GM21423 (cell line): ENCODE measurements at regions not wholly inside any gene's neighbourhood (a gene's known extent, or its start where the extent isn't known, plus 50 kb on each side); places are given as distances from the start of the nearest gene placed in this dataset.
"Not testable (repeated sequence)": the region's sequence is repeated elsewhere in the genome, so short reads cannot be mapped to it uniquely, and the experiment has no call there.

Experiments
- ATAC-seq: cut with Tn5 transposase; IDR thresholded peaks from one replicate; pipeline ENCODE4 v1.9.1; 2021; ENCODE audit warnings: mild to moderate bottlenecking, moderate library complexity; ENCODE audit not compliant: unreplicated experiment

GRCh38 chr17:71444078-71444477, 676.7 kb upstream of the SOX9 start:
- ATAC-seq, result no peak

GRCh38 chr17:71446645-71447437, 674.0 kb upstream of the SOX9 start:
- no peak for ATAC-seq

DNA sequence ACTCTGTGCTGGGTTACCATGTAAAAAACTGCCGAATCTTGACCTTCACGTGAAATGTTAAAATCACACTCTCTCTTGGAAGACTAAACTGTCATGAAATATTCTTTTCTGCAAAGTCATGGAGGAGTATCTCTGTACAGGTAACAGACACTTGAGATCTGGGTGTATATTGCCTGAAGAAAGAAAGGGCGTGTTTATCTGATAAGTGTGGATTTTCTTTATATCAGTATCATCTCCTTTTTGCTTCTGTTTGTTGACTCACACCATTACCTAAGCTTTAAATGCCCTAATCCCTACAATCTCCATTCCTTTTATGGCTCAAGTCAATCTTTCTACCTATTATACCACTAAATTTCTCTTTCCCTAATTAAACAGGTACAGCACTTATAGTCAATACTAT, 673.2 kb upstream of the SOX9 start:
- ATAC-seq, result no peak

DNA sequence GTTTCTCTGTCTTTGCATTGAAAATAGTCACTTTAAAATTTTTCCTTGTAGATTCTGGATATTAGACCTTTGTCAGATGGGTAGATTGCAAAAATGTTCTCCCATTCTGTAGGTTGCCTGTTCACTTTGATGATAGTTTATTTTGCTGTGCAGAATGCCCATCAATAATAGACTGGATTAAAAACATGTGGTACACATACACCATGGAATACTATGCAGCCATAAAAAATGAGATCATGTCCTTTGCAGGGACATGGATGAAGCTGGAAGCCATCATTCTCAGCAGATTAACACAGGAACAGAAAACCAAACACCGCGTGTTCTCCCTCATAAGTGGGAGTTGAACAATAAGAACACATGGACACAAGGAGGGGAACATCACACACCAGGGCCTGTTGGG, 670.2 kb upstream of the SOX9 start:
- not testable (repeated sequence) for ATAC-seq

GRCh38 chr17:71453876-71454422, 666.9 kb upstream of the SOX9 start:
- ATAC-seq, result no peak

DNA sequence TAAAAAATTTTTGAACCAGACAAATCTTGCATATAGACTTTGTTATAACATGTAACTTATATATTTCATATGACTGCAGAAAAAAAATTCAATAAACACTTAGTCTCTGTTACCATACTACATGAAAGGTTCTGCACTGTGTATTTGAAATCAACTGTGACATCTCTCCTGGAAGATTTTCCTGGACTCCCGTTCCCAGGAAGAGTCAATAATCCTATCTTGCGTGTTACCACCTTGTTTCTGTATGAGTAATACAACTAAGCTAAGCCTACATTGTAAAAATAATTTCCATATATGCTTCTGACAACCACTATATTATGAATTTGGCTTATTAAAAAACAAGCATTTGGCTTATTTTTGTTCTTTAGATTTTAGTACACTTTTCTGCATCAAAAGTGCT, 665.6 kb upstream of the SOX9 start:
- no peak for ATAC-seq

- no peak for ATAC-seq
Measured at GRCh38 chr17:71458322-71458721, 662.5 kb upstream of the SOX9 start.

DNA sequence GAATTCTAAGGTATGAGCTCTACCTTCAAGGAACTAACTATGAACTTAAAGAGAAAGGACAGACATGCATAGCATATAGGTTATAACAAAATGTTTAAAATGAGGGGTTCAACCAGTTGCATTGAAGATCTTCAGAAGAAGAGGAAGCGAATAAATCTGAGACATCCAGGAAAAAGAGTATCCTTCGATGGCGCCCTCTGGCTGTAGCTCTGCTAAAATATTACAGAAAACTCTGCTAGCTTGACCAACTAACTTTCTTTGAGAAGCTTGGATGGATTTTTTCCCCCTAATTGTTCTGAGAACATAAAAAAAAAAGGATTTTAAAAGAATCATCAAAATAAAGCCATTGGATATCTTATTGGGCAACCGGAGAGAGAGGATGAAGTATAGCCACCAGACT, 659.9 kb upstream of the SOX9 start:
- ATAC-seq, result no peak

GRCh38 chr17:71461498-71462169, 659.2 kb upstream of the SOX9 start:
- ATAC-seq, result no peak

GRCh38 chr17:71464241-71464640, 656.6 kb upstream of the SOX9 start:
- no peak for ATAC-seq

DNA sequence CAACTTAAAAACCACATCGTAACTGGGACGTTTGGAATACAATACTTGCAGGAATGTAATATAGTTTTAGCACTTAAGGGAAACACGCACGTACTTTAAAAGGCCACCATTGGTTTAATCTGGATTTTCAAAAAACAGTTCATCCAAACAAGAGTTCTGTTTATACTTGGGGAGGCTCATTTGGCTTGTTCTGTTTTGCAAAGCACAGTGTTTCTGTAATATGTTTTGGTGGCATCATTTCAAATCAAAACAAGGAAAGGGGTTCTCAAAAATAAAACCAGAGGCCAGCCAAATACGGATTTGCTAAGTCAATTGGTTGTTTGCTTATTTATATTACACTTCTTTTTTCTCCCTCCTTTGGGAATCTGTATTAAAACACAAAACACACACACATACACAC, 656.1 kb upstream of the SOX9 start:
- ATAC-seq, result no peak

- no peak for ATAC-seq
Measured at GRCh38 chr17:71467719-71468118, 653.1 kb upstream of the SOX9 start.

DNA sequence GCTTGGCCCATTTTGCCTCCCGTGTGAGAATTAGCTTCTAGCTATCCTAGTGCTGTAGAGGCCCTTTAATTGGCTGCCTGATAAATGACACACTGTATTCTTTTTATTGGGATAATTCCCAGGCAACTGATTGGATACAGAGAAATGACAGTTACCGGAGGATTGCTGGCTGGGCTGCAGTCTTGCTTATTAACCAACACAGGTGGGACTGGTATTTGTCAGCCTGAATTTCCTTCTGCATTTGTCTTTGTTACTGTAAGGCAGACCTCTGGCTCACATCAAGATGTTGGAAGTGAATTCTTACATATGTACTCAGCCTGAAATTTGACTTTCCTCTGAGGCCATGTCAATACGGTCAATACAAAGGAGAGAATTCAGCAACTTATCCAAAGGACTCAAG, 650.8 kb upstream of the SOX9 start:
- no peak for ATAC-seq

- no peak for ATAC-seq
Measured at GRCh38 chr17:71472809-71473789, 647.7 kb upstream of the SOX9 start.

- no peak for ATAC-seq
Measured at GRCh38 chr17:71477356-71477755, 643.5 kb upstream of the SOX9 start.

DNA sequence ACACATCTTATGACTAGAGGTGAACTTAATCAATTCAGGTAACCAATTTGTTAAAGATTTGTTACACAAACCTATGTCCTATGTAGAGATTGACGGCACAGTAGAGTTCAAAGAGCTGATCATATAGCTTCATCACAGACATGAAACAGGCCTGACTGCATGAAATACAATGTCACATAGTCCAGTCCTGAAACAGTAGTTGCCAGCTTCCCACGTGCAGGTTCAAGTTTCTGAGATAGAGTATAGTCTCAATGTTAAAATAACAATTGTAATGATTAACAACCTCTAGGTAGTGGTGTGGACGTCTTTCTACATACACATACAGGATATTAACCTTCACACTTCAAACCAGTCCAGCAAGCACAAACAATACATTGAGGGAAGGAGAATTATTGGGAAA, 640.7 kb upstream of the SOX9 start:
- ATAC-seq, result no peak

DNA sequence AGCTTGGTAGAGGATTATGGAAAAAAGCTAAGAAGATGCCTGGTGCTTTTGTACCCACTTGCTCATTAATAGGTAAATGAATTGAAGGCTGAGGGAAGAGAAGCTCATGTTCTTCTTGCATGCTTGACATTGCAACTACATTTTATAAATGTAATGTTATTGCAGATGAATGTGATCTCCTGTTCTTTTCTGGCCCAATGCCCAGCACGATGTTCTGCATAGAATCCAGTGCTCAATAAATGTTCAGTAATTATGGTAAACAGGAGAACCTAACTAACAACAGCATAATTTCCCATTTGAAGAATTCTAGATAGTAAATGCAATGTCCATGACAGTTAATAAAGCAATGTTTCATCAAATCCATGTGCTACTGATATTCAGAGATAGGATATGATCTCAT, 638.2 kb upstream of the SOX9 start:
- no peak for ATAC-seq

- no peak for ATAC-seq
Measured at GRCh38 chr17:71484546-71484945, 636.3 kb upstream of the SOX9 start.

DNA sequence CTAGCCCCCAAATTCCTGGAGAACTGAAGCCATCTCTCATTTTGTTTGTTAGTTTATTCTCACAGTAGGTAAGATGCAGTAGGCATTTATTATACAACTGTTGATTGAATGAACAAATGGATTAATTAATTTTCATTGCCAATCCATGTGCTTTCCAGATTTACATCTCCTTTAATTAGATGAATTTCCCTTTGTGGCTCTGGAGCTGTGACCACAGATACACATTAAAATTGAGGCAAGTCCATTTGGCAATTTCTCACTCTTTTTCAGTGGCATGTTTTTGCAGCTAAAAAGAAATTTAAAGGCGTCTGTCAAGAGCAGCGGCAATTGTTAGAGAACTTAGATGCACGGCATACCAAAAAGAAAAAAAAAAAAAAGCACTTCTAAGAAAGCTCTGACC, 635.4 kb upstream of the SOX9 start:
- ATAC-seq, result no peak

- ATAC-seq, result no peak
Measured at GRCh38 chr17:71486261-71486660, 634.6 kb upstream of the SOX9 start.

GRCh38 chr17:71488851-71489250, 632.0 kb upstream of the SOX9 start:
- ATAC-seq, result no peak
